Colon (tissue), 2 donors: ENCODE measurements at regions not wholly inside any gene's neighbourhood (a gene's known extent, or its start where the extent isn't known, plus 50 kb on each side); places are given as distances from the start of the nearest gene placed in this dataset.
"Not testable (repeated sequence)": the region's sequence is repeated elsewhere in the genome, so short reads cannot be mapped to it uniquely, and the experiment has no call there.

Experiments
- FAIRE-seq: peaks from 2 replicates; lab custom pipeline; 2012; peaks lifted over from hg19 to GRCh38; lab: Jason Lieb, UNC
- donor health status: control.
- donor health status: control.

DNA sequence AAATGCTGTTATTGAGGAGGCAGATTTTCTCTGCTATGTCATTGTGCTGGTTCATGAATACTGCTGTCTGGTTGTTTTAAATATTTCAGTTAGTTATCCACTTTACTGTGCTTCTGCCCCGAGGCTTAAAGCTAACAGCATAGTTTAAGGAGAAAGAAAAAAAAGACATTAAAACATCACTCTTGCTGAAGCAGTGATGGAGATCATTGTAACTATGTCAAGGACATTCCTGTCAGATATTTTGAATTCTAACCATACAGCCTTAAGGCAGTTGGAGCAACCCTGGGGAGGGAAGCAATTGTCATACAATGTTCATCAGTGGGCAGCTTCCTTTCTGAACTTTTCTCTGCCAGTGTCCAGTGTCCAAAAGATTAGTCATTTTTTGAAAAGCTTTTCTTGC is 199.0 kb upstream of the DDX53 start:
- FAIRE-seq = no peak

DNA sequence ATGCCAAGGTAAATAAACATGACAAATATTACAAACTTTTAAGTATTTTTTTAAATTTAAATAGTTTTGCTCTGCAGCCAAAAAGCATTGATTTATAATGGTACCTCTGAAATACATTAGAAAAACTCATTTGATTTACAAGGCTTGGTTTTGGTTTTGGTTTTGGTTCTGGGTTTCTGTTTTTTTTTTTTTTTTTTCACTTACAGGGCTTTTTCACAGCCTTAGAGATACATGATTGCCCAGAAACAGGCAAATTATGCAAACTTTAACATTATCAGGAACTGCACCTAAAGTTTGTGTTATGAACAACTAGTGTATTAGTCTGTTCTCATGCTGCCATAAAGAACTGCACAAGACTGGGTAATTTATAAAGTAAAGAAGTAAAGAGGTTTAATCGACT is 196.4 kb upstream of the DDX53 start:
- FAIRE-seq = no peak

DNA sequence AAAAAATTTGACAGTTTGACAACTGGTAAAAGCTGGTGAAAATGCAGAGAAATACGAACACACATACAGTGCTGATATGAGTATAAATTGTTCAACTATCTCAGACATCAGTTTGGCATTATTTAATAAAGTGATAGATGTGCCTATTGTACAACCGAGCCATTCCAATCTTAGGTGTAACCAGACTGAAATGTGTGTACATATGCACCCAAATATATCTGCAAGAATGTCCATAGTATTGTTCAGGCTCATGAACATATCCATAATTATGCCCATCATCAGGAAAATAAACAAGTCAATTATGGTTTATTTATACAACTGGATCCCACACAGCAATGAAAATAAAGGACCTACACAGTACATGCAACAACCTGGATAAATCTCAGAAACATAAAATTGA is 188.9 kb upstream of the DDX53 start:
- peak; percentile 28 for FAIRE-seq

DNA sequence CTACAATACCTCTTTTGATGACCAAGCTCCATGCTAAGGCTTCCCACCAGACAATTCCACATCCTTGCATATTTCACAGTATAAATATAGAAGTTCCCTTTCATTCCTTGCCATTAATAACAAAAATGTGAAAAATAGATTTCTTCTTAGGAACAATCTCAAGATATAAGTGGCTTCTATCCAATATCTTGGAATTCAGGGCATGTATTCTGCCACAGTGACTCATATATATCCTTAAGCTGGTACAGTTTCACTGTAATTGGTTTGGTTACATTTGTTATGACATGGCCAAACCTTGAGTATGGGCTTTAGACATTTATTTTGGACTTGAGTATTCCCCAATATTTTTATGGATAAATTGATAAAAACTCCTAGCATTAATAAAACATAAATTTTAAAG is 181.7 kb upstream of the DDX53 start:
- no peak for FAIRE-seq

DNA sequence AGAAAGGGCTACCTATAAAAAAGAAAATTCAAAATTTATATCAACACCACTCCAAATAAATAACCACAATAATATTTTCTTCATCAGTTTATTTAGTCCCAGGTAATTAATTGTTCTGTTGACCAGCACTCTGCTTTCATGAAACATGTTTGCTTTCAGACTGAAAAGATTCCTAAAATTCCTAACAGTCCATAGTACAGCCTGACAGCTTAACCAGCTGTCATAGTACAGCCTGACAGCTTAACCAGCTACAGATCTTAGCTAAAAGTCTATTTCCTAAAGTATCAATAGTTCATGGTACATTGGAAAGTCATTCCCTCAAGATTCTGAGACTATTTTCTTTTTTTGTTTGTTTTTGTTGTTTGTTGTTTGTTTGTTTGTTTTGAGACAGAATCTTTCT is 144.1 kb upstream of the DDX53 start:
- FAIRE-seq = peak; percentile 85

DNA sequence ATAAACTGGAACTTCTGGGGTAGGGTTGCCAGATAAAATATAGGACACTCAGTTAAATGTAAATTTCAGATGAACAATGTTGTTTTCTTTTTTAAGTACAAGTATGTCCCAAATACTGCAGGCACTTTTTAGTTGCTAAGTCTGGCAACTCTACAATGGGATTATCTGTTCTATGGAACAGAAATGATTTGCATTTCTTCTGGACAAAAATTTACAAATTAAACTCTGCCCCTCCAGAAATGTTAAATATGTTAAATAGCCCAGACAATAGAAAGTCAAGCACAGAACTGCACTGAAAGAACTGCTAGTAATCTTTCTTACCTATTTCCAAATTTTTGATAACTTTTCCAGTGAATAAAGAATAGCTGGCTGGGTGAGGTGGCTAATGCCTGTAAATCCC is 140.1 kb upstream of the DDX53 start:
- no peak for FAIRE-seq

DNA sequence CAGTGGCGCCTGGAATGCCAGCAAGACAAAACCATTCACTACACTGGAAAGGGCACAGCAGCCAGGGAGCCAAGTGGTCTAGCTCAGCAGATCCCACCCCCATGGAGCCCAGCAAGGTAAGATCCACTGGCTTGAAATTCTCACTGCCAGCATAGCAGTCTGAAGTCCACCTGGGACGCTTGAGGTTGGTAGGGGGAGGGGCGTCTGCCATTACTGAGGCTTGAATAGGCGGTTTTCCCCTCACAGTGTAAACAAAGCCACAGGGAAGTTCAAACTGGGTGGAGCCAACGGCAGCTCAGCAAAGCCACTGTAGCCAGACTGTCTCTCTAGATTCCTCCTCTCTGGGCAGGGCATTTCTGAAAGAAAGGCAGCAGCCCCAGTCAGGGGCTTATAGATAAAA is 133.0 kb upstream of the DDX53 start:
- FAIRE-seq = not testable (repeated sequence)

DNA sequence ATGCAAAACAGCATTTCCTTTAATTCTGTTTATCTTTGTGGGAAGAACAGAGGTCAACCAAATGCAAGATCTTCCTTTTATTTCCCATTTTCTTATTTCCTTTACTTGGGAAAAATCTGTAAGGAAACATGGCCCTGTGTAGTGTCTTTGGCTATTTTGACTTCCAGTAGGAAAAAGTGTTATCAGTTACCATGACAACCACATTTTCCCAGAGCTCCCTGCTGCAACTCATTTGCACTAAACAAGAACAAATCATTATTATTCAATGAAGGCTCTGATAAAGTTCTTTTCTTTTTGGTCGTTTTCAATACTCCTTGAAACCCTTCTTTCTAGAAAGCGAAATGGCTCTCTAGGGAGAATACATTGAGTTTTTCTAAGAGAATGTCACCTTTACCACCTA is 117.2 kb upstream of the DDX53 start:
- no peak for FAIRE-seq

DNA sequence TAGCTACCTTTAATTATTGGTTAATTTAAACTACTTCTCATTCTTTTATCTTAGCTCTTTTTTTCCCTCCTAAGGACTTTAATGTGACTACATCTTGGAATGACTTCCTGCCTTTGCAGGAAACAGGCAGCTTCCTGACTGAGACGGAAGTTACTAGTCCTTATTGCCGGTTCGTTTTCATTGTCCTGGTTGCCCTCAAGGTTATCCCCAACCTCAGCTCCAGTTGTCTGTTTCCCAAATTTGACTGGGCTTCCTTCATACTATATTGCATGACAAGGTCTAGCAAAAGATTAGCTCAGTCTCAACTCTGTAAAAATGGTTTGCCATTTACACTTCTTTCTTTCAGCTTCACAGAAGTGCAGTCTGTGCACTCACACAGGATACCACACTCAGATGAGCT is 109.9 kb upstream of the DDX53 start:
- no peak for FAIRE-seq

DNA sequence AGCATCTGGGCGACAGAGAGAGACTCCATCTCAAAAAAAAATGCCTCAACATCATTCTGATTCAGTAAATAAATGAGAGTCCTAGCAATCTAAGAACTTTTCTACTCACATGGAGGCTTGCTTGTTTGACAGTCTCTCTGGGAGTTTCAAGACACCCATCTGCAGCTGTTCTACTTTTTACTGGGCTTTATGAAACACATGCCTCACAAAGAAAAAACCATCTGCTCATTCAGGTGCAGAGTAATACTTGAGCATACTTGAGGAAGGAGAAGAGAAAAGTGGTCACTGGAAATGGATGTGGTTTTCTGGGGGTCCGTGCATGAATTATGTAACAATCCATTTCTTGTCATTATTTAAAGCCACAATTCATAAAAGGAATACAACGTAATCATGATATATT is 87.1 kb upstream of the DDX53 start:
- no peak for FAIRE-seq

DNA sequence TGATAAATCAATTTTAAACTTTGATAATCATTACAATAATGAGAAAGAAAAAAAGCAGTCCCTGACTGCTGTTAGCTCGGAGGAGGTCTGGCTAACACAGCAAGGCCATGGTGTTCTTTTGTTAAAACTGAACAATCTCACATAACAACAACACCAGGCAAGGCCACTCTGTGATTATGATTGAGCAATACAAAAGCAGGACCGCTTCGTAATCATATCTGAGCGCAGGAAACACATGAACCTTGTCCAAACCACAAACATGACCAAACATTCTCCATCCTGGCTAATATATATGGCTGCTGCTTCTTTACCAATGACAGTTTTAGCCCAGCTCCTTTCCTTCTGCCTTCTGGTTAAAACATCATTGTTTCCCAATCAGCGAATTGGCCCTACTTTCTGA is 76.8 kb upstream of the DDX53 start:
- FAIRE-seq = no peak

DNA sequence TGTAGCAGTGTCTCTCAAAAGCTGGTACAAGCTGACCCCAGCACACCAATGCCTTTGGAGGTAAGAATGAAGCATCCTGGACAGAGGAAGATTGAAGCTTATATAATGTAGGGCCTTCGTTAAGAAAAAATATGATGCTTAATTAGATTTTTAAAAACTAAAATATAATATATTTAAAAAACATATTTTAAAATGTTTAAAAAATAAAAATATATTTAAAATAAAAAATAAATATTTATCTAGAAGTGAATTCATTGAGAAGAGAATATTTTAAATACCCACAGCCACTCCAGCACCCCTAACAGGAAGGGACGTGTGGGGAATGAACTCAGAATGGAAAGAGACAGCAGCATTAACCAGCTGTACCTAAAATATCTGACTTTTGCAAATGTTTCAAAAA is 65.1 kb upstream of the DDX53 start:
- no peak for FAIRE-seq

DNA sequence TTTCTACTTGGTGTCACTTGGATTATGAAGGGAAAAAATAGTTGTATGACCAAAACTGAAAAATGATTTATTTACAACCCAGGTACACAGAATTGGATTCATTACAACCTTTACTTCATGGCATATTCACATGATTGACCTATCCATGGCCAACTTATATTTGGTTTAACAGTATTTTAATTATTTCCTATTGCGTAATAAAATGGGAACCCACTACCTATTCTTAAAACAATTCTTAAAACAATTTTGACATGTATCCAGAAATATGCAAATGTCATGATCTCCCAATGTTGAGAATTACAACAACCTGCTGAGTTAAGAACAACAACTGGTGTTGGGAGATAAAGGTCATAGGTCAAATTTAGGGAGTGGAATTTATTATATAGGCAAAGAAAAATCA is 54.8 kb upstream of the DDX53 start:
- FAIRE-seq = no peak
